ENCODE measurements at regions not wholly inside any gene's neighbourhood (a gene's known extent, or its start where the extent isn't known, plus 50 kb on each side); places are given as distances from the start of the nearest gene placed in this dataset.

DNA sequence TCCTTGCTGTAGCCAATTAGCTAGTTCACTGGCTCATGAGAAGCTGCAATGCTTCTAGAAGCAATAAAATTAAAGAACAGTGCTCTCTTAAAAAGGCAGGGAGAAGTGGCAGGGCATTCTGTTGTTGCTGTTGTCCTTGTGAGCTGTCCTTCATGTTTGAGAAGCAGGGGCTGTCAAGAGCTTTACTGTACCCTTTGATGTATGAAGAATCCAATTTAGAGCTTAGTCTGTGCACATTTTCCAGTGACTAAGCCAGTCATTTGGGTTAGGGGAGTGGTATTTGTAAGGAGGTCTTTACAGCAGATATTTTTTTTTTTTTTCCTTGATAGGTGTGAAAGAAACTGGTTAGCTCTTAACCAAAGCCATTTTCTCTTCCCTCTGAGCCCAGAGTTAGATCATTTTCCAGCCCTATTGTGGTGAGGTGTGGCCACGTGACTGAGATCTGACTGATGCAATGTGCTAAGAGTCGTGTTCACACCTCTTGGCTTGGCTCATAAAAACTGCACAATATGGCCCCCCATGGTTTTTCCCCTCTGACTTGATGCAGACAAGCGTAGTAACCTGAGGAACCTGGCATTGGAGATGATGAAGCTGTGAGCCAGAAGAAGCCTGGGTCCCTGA, 309.6 kb upstream of the TMTC4 start:
- TF ChIP-seq, protein P1, sequence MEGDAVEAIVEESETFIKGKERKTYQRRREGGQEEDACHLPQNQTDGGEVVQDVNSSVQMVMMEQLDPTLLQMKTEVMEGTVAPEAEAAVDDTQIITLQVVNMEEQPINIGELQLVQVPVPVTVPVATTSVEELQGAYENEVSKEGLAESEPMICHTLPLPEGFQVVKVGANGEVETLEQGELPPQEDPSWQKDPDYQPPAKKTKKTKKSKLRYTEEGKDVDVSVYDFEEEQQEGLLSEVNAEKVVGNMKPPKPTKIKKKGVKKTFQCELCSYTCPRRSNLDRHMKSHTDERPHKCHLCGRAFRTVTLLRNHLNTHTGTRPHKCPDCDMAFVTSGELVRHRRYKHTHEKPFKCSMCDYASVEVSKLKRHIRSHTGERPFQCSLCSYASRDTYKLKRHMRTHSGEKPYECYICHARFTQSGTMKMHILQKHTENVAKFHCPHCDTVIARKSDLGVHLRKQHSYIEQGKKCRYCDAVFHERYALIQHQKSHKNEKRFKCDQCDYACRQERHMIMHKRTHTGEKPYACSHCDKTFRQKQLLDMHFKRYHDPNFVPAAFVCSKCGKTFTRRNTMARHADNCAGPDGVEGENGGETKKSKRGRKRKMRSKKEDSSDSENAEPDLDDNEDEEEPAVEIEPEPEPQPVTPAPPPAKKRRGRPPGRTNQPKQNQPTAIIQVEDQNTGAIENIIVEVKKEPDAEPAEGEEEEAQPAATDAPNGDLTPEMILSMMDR (conservative IDR thresholded peaks at IDR 0.05) = no peak
- Histone ChIP-seq H4K20me1 (ENCODE audit: control insufficient read depth, insufficient read depth, insufficient read length) (no peaks in the 10 kb centered on the region), H2BK15ac (ENCODE audit: low read depth, low read length) (no peak overlapping the region), H4K91ac (ENCODE audit: insufficient read length, low read depth, low read length) (no peak overlapping the region), H3K9me3 (ENCODE audit: control insufficient read depth, low read depth, low read length) (no peaks in the 10 kb centered on the region), H3K4me2 (ENCODE audit: insufficient read depth, insufficient read length, low read length) (no peak overlapping the region), H4K8ac (replicated peaks; ENCODE audit: insufficient read length, low read depth, low read length) (no peak overlapping the region), H3K27me3 (ENCODE audit: insufficient read depth, low read length) (no peaks in the 10 kb centered on the region), H3K14ac (ENCODE audit: insufficient read depth, low read length) (no peak overlapping the region), H3K9ac (ENCODE audit: extremely low read depth, insufficient read length, low read length) (no peak overlapping the region), H4K5ac (ENCODE audit: insufficient read length, low read depth, low read length) (no peak overlapping the region), H2AK5ac (ENCODE audit: insufficient read length, low read length) (no peak overlapping the region), H3K23ac (ENCODE audit: insufficient read length, low read depth, low read length) (no peak overlapping the region), H3K79me2 (ENCODE audit: insufficient read depth, low read length) (no peaks in the 10 kb centered on the region), H3K4ac (ENCODE audit: low read depth, low read length) (no peak overlapping the region), H3T11ph (ENCODE audit: low read length) (no peak overlapping the region), H2BK12ac (ENCODE audit: insufficient read length, low read depth, low read length) (no peak overlapping the region), H3K4me1 (ENCODE audit: insufficient read depth, low read length) (peaks cover 2% of the 10 kb centered on the region; the same call in 1 of the 2 replicates), H2BK5ac (ENCODE audit: insufficient read length, low read length) (no peak overlapping the region), H3K79me1 (ENCODE audit: insufficient read depth, low read depth, low read length, poor library complexity, severe bottlenecking) (no peaks in the 10 kb centered on the region), H2BK120ac (ENCODE audit: low read depth, low read length, poor library complexity, severe bottlenecking) (no peak overlapping the region), H2AFZ (ENCODE audit: low read length) (no peak overlapping the region), H3K27ac (ENCODE audit: insufficient read length, low read depth, low read length) (no peak overlapping the region), H2BK20ac (ENCODE audit: low read depth, low read length, poor library complexity, severe bottlenecking) (no peak overlapping the region), H3K56ac (ENCODE audit: insufficient read length, low read depth, low read length) (no peak overlapping the region), H3K18ac (ENCODE audit: insufficient read length, low read depth, low read length) (no peak overlapping the region), H3K23me2 (ENCODE audit: insufficient read length, low read depth, low read length, poor library complexity, severe bottlenecking) (no peaks in the 10 kb centered on the region)
- Mint-ChIP-seq H3K36me3 (ENCODE audit: insufficient read depth in 1 of 3, low read depth in 3 of 3) (peaks cover 0 to 12% (median 12%) of the 10 kb centered on the region in 3 experiments; a peak in 3 of 7 replicates), H3K4me1 (peaks cover 15 to 18% of the 10 kb centered on the region in 2 experiments), H3K4me3 (no peak overlapping the region), H3K27me3 (ENCODE audit: low read depth) (no peaks in the 10 kb centered on the region), H3K9me3 (peaks cover 13 to 16% of the 10 kb centered on the region in 2 experiments; a peak in 4 of 5 replicates), H3K27ac (no peak overlapping the region)
- no peak for DNase-seq
- WGBS (ENCODE audit: extremely low coverage, insufficient read length, low lambda C conversion rate) = no CpG with 5 or more reads among the region's 3 CpGs

Measured in H9 (cell line).